HG03095 (cell line): ENCODE measurements at regions not wholly inside any gene's neighbourhood (a gene's known extent, or its start where the extent isn't known, plus 50 kb on each side); places are given as distances from the start of the nearest gene placed in this dataset.

Experiments used
- ATAC-seq: cut with Tn5 transposase; IDR thresholded peaks from one replicate; pipeline ENCODE4 v1.9.1; 2021; ENCODE audit warnings: moderate library complexity; ENCODE audit not compliant: unreplicated experiment

DNA sequence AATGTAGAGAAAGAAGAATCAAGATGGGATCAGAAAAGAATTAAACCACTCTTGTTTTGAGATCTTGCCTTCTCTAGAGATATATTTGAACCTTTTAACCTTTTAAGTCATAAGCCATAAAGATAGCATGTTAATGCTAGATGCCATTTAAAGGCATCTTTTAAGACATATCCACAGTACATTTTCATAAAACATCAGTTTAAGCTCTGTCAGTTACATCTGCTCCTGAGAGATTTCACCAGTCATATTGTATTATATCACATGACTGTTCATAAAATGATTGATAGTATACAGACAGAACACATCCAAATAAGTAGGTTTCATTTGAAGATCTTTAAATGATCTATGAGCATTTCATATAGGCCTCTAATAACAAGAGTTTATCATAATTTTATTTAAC lies 1238.5 kb downstream of the SLC16A7 start:
- no peak for ATAC-seq

DNA sequence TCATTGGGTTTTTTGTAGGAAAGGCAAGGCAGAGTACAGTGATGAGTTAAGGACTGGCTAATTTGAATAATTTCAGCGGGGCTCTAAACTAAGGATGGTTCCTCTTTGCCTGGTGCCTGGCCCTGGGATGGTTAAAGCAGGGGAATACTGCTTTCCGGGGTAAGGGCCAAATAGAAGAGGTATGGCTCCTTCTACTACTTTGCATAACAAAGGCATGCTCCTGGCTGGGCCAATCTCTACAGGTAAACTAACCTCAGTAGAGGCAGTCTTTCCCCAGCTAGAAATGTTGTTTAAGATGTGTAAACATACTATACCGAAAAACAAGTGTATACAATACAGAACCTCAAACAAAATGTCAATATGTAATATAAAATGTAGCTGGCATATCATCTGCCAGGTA lies 1239.0 kb downstream of the SLC16A7 start:
- ATAC-seq, result no peak

DNA sequence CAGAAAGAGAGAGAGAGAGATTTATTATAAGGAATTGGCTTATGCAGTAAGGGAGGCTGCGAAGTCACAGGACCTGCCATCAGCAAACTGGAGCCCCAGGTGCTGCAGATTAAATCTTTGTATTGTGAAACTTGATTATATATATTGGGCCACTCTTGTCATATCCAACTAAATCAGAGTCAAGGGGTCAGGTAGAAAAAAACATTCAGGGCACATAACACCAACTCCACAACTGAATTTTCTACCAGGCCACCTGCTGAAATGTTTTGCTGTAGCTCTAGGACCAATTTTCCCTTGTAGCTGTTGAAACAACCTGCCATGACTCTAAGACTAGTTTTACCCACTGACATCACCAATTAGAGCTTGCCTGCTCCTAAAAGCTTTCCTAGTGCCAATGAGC lies 1240.8 kb downstream of the SLC16A7 start:
- no peak for ATAC-seq

DNA sequence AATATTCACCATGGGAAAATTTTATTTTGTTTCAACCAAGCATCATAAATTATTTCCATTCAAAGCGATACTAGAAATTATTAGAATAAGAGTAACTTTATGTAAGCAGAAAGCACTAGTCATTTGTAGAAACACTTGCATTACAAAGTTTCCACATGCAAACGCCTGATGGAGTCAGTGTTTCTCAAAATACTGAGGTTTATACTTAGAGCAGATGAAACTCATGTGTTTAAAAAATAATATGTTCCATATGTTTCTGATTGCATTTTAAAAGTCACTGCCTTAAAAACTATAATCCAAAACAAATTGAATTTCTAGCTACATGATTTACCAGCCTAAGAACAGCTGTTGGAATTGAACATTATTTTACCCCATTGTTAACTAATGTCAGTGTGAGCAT lies 1246.4 kb downstream of the SLC16A7 start:
- no peak for ATAC-seq

DNA sequence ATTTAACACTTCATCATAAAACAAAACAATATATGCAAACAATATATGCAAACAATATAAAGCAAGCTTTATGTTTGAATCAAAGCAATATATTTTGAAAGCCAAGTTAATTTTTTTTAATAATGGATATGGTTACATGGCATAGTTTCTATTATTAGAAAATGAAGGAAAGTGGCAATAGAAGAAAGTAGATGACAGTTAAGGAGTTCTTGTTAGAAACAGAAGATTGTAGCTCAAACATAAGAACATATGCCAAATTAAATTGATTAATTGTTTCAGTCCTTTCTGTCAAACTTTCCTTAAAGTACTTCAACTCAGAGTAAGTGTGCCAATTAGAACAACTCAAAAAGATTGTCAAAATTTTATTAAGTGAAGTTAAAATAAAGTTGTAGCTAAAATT lies 1248.3 kb downstream of the SLC16A7 start:
- no peak for ATAC-seq

DNA sequence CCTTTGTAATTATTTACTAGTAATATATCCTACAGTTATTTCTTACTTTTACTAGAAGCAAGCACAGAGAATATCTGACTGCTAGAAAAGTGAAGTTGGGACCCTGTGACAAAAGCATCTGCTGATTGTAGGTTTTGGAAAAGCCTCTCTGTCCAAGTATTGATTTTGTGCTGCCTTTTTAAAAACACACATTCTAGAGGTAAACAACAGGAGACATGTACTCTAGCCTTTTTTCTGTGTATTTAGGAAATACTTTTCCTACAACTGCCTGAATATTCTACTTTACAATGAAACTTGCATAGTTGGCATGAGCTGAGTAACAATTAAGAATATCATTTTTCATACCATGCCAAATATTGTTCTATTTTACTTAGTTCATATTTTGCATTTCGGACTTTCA lies 1249.0 kb downstream of the SLC16A7 start:
- ATAC-seq, result no peak

DNA sequence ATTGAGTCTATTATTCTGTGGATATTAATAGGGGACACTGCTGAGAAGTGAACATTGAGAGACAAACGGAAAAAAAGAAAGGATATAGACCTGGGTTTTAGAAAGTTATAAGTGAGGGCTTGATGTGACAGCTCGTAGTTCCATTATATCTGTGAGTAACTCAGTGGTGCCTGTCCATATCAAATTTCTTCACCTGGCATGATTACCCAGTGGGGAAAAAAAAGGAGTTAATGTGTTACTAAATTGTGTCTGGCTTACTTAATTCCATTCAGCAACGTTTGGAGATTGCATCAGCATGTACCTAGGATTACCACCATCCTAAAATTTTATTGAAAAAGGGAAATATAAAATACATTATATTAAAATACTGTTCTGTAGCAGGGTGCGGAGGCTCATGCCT lies 1249.9 kb downstream of the SLC16A7 start:
- ATAC-seq, result no peak

DNA sequence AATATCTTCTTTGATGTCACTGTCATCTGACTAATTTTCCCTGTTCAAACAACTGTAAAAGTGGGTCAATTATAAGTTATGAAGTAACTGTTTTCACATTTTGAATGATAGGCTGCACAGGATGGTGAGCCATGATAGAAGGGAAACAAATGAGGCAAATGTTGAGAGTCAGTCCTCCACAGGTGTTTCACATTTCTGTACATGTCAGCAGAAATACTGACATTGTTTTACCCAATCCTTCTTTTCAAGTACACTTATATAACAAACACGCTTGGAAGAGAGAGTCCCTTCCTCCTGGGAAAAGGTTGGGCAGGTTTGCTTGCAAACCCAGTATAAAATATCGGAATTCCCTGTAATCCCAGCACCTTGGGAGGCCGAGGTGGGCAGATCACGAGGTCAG lies 1251.5 kb downstream of the SLC16A7 start:
- no peak for ATAC-seq

DNA sequence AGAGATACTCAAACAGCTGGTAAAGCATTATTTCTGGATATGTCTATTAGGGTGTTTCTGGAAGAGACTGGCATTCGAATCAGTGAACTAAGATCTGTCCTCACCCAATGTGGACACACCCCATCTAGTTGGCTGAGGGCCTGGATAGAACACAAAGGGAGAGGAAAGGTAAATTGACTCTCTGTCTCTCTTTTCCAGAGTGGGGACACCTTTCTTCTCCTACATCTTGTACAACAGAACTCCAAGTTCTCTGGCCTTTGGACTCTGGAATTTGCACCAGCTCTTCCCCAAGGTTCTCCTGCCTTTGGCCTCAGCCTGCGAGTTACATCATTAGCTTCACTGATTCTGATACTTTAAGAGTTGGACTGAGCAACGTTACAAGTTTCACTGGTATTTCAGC lies 1253.9 kb downstream of the SLC16A7 start:
- ATAC-seq, result no peak

DNA sequence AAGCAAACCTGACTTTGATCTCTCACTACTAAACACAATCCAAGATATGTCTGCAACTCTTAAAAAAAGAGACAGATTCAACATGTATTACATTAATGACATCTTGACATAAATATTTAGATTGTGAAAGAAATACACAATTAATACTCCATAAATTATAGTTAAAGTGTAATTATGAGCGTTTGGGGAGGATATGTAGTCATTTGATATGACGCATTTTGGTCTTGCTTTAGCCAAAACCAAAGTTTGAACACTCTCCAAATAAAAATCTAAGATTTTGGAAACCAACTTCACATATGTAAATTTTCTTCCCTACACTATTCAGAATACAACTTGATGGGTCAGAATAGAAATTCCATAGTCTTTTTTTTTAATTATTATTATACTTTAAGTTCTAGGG lies 1257.6 kb downstream of the SLC16A7 start:
- no peak for ATAC-seq

DNA sequence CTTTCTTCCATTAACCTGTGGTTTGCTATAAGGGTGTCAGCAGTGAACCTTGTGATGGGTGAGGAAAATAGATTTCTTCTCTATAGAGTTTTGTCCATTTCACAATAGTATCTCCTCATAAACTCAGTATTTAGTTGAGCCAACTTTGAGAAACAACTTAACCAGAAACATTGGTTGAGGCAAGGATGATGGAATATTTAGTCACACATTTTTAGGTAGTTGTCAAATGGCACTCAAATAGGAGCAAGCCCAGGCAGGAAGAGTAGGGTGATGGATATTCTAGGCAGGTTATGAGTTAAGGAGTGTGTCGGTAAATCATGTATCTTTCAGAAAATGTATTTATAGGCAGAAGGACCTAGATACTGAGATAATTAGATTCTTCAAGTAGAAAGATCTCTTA lies 1267.6 kb downstream of the SLC16A7 start:
- ATAC-seq, result no peak

DNA sequence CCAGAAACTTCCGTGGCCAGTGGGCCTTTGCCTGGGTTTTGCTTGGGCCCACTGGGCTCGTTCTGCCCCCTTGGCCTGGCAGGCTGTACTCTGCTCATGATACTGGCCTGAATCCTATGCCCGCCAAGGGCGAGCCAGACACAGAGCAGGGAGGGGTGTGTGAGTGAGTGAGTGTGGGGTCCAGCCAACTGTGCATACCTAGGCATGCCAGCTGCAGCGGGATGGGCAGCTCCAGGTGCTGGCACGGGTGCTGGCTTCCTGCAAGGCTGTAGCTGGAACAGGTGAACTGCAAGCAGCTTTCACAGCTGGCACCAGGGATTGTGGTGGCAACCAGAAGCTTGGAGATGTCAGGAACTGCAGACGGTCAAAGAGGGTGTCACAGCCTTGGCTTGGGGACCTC lies 1276.4 kb downstream of the SLC16A7 start:
- ATAC-seq, result no peak

DNA sequence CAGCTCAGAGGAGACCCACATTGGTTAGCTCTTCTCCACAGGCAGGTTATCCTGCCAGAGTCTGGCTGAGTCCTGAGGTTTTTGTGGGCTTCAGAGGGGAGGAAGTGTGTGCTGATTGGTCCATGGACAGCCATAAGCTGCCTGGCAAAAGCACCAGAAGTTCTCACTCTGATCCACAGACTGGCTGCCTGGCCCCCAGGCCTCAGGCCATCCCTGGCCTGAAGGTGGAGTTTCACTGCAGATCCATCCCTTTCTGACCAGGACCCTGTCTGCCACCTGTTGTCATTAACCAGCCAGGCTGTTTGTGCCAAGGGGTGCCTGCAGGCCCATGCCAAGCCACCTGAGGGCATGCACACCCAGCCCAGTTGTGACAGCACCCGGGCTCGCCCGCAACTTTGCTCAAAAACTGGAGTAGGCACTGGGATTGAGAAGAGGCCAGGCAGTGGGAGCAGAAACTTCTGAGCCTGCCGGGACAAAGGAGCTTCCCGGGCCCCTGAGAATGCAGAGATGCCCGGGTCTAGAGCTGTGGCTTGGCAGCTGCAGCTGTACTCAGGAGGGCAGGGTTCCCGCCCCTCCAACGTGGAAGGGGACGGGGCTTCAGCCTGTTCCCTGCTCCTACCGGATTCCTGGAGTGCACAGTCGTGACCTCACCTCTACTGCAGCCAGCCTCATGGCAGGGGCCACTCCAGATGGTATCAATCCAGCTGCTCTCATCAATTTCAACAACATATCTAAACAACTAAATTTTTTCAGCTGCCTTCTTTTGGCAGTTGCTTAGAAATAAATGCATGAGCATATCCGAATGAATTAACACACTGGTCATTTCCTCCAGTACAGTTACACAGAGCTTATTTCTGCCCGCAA lies 1277.3 kb downstream of the SLC16A7 start:
- no peak for ATAC-seq

DNA sequence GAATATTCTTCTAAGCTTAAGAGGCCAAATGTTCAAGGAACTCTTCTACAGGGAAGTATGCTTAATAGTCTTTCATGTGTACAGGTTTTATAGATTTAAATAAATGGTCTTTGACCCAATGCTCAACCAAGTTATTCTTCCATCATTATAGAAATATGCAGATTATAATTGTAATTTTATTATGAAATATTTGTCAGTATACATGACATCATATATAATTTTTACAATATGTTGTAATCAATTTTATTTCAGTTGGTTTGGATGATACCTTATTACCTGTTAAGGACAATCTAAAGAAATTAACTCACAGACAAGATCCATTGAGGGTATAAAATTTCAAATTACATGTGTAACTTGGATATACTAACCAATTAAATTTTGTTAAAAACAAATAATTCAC lies 1278.3 kb downstream of the SLC16A7 start:
- ATAC-seq, result no peak

DNA sequence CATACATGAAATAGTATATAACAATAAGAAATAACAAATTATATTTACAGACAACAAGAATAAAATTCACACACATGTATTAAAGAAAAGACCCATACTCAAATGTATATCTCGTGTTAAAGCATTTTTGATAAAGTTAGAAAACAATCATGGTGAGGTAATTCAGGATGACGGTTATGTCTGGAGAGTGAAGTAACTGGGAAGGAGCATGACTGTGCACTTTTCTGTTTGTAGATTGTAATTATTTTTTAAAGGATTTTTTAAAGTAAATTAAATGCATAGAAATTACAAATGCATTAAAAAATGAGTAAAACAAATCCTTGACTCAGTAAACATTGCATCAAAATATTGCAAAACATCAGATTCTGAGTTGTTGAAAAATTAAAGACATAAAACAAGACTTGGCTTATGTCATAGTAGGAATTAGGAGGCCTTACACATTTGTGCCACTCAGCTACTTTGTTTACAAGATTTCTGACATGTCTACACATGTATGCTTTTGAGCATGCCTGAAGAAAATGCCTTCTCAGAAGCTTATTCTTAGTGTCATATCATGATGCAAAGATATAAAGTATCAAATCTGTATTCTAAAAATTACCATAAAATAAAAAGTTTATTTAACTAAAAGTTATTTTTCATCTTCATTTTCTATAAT lies 1325.1 kb downstream of the SLC16A7 start:
- no peak for ATAC-seq

DNA sequence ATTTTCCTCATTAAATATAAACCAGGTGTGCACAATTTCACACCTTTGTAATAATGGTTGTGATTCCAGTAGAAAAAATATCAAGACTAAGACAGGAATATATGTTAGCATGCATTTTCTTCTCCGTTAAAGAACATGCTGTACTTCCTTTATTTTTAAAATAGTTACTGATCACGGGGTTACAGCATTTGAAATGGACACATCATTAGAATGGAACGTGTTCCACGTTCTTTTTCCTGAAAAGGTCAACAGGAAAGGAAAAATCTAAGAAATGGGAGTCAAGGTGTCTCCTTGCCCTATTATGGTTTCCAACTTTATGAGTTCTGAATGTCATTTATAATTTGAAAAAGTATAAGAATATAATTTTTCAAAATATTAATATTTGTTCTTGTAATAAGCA lies 1325.7 kb downstream of the SLC16A7 start:
- no peak for ATAC-seq

DNA sequence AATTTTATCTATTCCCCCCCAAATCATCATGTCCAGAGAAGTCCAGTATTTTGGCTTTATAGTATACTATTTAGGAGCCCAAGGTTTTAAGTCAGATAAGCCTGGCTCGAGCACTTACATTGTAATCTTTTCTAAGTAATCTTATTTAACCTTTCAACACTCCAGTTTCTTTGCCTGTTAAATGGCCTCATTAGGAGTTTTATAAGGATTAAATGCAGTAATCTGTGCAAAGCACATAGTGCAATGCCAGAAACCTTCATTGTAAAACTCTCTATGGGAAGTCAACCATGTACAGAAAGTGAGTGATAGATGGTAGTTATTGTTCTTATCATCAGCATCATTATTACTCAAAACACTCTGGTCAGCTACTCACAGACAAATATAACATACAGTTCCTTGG lies 1330.4 kb downstream of the SLC16A7 start:
- no peak for ATAC-seq

DNA sequence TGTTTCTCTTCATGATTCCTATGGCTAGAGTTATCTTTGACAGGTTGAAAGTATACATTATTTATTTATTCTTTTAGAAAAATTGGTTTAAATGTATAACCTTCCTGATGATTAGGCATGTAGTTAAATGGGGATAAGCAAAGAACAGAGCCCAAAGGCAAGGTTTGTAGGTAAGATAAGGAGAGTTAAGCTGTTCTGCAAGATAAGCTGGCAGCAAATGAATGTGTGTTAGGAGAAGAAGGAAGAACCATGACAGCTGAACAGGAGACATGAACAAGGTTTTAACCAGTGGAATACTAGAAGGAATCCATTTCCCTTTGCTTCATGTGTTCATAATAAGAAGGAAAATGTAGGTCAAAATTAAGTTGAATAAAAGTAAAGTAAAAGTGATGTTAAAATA lies 1330.1 kb upstream of the USP15 start:
- ATAC-seq, result no peak

DNA sequence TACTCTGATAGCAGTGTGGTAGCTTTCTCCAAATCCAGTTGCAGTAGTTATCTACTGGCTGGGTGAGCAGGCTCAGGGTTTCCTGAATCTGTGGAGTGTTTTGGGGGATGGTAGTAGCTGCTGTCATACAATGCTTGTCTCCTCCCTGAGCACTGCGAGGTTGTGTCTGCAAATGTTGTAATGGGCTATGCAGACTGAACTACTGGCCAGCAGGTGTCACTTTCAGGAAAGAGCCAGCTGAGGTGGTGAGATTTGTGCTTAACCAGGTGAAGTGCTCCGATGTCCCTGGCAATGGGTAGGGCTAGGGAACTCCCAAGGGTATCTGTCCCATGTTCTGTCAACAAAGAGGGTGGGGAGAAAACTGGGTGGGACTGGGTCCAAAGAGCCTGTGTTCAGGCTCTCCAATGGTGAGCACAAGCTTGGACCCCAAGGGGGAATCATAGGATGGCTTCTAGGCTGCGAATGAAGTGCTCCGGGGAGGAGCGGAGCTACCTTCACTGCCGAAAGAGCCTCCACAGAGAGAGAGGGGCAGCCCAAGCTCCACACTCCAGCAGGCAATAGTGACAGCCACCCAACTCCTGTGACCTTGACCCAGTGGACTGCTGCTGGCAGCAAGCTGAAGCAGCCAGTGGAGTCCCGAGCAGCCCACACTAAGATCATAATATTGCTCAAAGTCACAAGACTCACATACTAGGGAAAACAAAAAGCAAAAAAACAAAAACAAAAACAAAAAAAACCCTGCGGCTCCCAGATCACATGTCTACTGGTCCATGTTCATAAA lies 1324.0 kb upstream of the USP15 start:
- ATAC-seq, result no peak

DNA sequence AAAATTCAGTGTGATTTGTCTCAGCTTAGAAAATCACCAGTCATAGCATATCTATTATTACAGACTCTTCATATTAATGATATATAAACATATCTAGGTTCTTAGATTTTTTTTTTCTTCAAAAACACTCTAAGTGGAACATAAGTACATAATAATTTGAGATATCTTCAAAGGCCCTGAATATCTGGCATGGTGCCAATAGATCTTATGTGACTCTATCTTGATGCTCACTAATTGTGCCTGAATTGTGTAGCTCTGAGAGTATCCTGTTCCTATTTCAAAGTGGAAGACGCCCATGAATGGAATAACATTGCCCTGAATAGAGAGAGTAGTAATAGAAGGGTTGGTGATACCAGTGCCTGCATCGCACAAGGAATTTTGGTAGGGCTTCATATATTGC lies 1312.7 kb upstream of the USP15 start:
- no peak for ATAC-seq

DNA sequence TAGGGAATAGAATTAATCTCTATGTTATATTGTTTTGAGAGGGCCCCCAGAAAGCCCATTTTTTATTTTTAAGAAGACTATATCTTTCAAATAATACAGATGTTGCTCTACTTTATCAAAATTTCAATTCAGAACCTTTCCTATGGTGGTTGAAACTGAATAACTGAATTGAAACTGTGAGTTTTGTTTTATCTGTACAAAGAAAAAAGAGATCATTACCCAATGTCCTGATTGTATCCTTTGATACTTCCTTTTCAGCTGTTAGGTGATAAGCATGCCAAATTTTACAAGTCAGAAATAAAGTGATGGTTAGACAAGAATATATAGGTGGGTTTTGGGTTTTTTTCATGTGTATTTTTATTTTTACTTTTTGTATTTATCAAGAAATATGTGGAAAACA lies 1293.1 kb upstream of the USP15 start:
- no peak for ATAC-seq

DNA sequence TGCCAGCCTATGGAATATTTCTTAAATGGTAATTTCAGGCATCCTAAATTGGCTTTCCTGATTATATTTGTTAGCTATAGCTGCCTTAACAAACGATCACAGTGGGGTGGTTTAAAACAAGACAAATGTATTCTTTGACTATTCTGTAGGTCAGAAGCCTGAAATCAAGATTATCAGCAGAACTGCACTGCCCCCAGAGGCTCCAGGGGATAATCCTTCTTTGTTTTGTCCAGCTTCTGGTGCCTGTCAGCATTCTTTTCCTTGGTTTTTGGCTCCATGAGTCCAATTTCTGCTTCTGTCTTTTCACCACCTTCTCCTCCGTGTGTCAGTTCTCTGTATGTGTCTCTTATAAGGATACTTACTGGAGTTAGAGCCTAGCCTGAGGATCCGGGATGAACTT lies 1282.2 kb upstream of the USP15 start:
- no peak for ATAC-seq
